IMR-90 (cell line): ENCODE measurements at regions not wholly inside any gene's neighbourhood (a gene's known extent, or its start where the extent isn't known, plus 50 kb on each side); places are given as distances from the start of the nearest gene placed in this dataset.
"Not testable (repeated sequence)": the region's sequence is repeated elsewhere in the genome, so short reads cannot be mapped to it uniquely, and the experiment has no call there.

Source experiments
- ATAC-seq: fragments of 200-7000 bp; cut with Tn5 transposase; 2 replicates; pipeline ENCODE4 v1.9.1; 2020; ENCODE audit warnings: low read depth, mild to moderate bottlenecking, moderate library complexity
- BruUV-seq: library from RNA; stranded (reverse); fragments of 400-500 nt; replicated peaks from 2 replicates; lab custom pipeline; 2021; lab: Mats Ljungman, UMichigan
- CTCF ChIA-PET: fragments of 300-600 bp; formaldehyde crosslinking; extraction: SDS; loops from one replicate; lab custom pipeline; 2021; ENCODE audit warnings: antibody characterized with exemption; lab: Yijun Ruan, JAX
- POLR2A ChIA-PET: fragments of 300-600 bp; sonication (Branson Sonifier 250); formaldehyde crosslinking; loops from one replicate; lab custom pipeline; 2022; ENCODE audit warnings: antibody characterized with exemption; ENCODE audit not compliant: unreplicated experiment; lab: Charles Lee
- DNase-seq: peaks from one replicate; pipeline ENCODE4 v3.0.0; 2013
- H2AFZ ChIP-seq: replicated peaks from 2 replicates; pipeline ENCODE3; 2013; ENCODE audit warnings: low read length, mild to moderate bottlenecking; ENCODE audit not compliant: poor library complexity
- H2AK5ac ChIP-seq: 2 replicates; pipeline ENCODE4 v1.6.1; 2013; ENCODE audit warnings: low read depth, low read length, inconsistent platforms
- H2AK9ac ChIP-seq: replicated peaks from 2 replicates; pipeline ENCODE3; 2013; ENCODE audit warnings: mild to moderate bottlenecking, low read depth, low read length, moderate library complexity; ENCODE audit not compliant: poor library complexity
- H2BK120ac ChIP-seq: 2 replicates; pipeline ENCODE4 v1.6.1; 2013; ENCODE audit warnings: low read depth, low read length, inconsistent platforms
- H2BK15ac ChIP-seq: 3 replicates; pipeline ENCODE4 v1.6.1; 2013; ENCODE audit warnings: low read depth, low read length, inconsistent platforms
- H2BK20ac ChIP-seq: 2 replicates; pipeline ENCODE4 v1.6.1; 2013; ENCODE audit warnings: low read depth, mild to moderate bottlenecking, inconsistent platforms, low read length, moderate library complexity
- H2BK5ac ChIP-seq: 2 replicates; pipeline ENCODE4 v1.6.1; 2013; ENCODE audit warnings: mild to moderate bottlenecking, low read depth, low read length, inconsistent platforms; ENCODE audit not compliant: poor library complexity, severe bottlenecking
- H3K14ac ChIP-seq: replicated peaks from 2 replicates; pipeline ENCODE4 v1.6.1; 2013; ENCODE audit warnings: low read depth, low read length, inconsistent platforms
- H3K18ac ChIP-seq: 2 replicates; pipeline ENCODE4 v1.6.1; 2013; ENCODE audit warnings: low read depth, low read length, control low read depth
- H3K23ac ChIP-seq: 2 replicates; pipeline ENCODE4 v1.6.1; 2013; ENCODE audit warnings: low read depth, low read length, inconsistent platforms
- H3K27ac ChIP-seq: 2 replicates; pipeline ENCODE4 v1.5.1; 2013; ENCODE audit warnings: mild to moderate bottlenecking, control low read depth, low read length; ENCODE audit not compliant: insufficient read depth
- H3K27me3 ChIP-seq: 2 replicates; pipeline ENCODE4 v1.6.1; 2013; ENCODE audit warnings: low read length; ENCODE audit not compliant: control insufficient read depth, insufficient read depth
- H3K36me3 ChIP-seq: 2 replicates; pipeline ENCODE4 v1.6.1; 2013; ENCODE audit warnings: low read length, mixed read lengths; ENCODE audit not compliant: control insufficient read depth, insufficient read depth
- H3K4ac ChIP-seq: 2 replicates; pipeline ENCODE4 v1.6.1; 2013; ENCODE audit warnings: low read depth, low read length, inconsistent platforms
- H3K4me1 ChIP-seq: 2 replicates; pipeline ENCODE4 v1.6.1; 2013; ENCODE audit warnings: low read length, mixed read lengths; ENCODE audit not compliant: control insufficient read depth, insufficient read depth
- H3K4me2 ChIP-seq: 2 replicates; pipeline ENCODE4 v1.6.1; 2013; ENCODE audit warnings: low read depth, mild to moderate bottlenecking, control low read depth, low read length, moderate library complexity
- H3K4me3 ChIP-seq: 2 replicates; pipeline ENCODE4 v1.5.1; 2013; ENCODE audit warnings: low read depth, mild to moderate bottlenecking, control low read depth, low read length, moderate library complexity; ENCODE audit not compliant: insufficient read depth
- H3K56ac ChIP-seq: 2 replicates; pipeline ENCODE4 v1.6.1; 2013; ENCODE audit warnings: low read length, inconsistent platforms; ENCODE audit not compliant: insufficient read depth; ENCODE audit errors: extremely low read depth
- H3K79me1 ChIP-seq, 2 experiments: 2 replicates each; pipeline ENCODE4 v1.6.1; 2013; ENCODE audit warnings: low read length in 2 of 2, inconsistent platforms in 1 of 2, low read depth in 1 of 2
- H3K9ac ChIP-seq: 2 replicates; pipeline ENCODE4 v1.6.1; 2013; ENCODE audit warnings: low read depth, low read length, control low read depth
- H3K9me1 ChIP-seq: 2 replicates; pipeline ENCODE4 v1.6.1; 2013; ENCODE audit warnings: low read length, inconsistent platforms; ENCODE audit not compliant: insufficient read depth
- H3K9me3 ChIP-seq: 2 replicates; pipeline ENCODE4 v1.6.1; 2013; ENCODE audit warnings: low read length; ENCODE audit not compliant: control insufficient read depth, insufficient read depth
- H4K20me1 ChIP-seq: 2 replicates; pipeline ENCODE4 v1.6.1; 2013; ENCODE audit warnings: low read length, inconsistent platforms; ENCODE audit not compliant: insufficient read depth
- H4K5ac ChIP-seq: 2 replicates; pipeline ENCODE4 v1.6.1; 2013; ENCODE audit warnings: mild to moderate bottlenecking, low read depth, low read length, control low read depth
- H4K8ac ChIP-seq, 2 experiments: 2 replicates each; pipeline ENCODE4 v1.6.1; 2013; ENCODE audit warnings: low read depth in 2 of 2, low read length in 2 of 2, control low read depth in 1 of 2, inconsistent platforms in 1 of 2
- H4K91ac ChIP-seq: 2 replicates; pipeline ENCODE4 v1.6.1; 2013; ENCODE audit warnings: low read depth, low read length, inconsistent platforms; ENCODE audit not compliant: insufficient read depth
- WGBS, 2 experiments: methylation state at CpG; one replicate each; pipeline versions ENCODE4 v1.1.5 to v1.1.7; 2013; ENCODE audit warnings: missing lambda C conversion rate in 2 of 2; ENCODE audit not compliant: insufficient read length in 1 of 2; ENCODE audit errors: extremely low coverage in 2 of 2; 5-methylcytosine and 5-hydroxymethylcytosine counted together
- dilution Hi-C: fragments of 300-500 bp; cut with HindIII; formaldehyde crosslinking; loops from one replicate; pipeline ENCODE4 v1.14.3; 2018; ENCODE audit warnings: low sequenced_read_pairs; ENCODE audit not compliant: unreplicated experiment
- in situ Hi-C: fragments of 300-500 bp; cut with MboI; formaldehyde crosslinking; loops from 3 replicates; pipeline ENCODE4 v1.14.3; 2019; ENCODE audit warnings: low sequenced_read_pairs, inconsistent platforms, mixed read lengths
- intact Hi-C: fragments of 100-400 bp; cut with micrococcal nuclease; formaldehyde crosslinking; loops from 2 replicates; pipeline ENCODE4 v1.10.0; 2022

DNA sequence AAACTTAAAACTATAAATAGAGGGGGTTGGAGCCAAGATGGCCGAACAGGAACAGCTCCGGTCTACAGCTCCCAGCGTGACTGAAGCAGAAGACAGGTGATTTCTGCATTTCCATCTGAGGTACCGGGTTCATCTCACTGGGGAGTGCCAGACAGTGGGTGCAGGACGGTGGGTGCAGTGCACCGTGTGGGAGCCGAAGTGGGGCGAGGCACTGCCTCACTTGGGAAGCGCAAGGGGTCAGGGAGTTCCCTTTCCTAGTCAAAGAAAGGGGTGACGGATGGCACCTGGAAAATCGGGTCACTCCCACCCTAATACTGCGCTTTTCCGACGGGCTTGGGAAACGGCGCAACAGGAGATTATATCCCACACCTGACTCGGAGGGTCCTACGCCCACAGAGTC lies 126.2 kb upstream of the TMEM168 start:
- H2BK15ac ChIP-seq, H2AK5ac ChIP-seq, H2BK120ac ChIP-seq, H3K79me1 ChIP-seq, H3K4me1 ChIP-seq, H2AFZ ChIP-seq, CTCF ChIA-PET, H3K36me3 ChIP-seq, dilution Hi-C loops, H2BK20ac ChIP-seq, H4K91ac ChIP-seq, H3K9me1 ChIP-seq, H3K9me3 ChIP-seq, ATAC-seq, in situ Hi-C loops, H4K20me1 ChIP-seq, POLR2A ChIA-PET, H3K4me2 ChIP-seq, H3K27me3 ChIP-seq, H2BK5ac ChIP-seq, H3K18ac ChIP-seq, H4K8ac ChIP-seq, intact Hi-C loops, H4K5ac ChIP-seq, DNase-seq, H3K4ac ChIP-seq, H3K4me3 ChIP-seq, H3K23ac ChIP-seq, H3K14ac ChIP-seq, H3K56ac ChIP-seq, BruUV-seq, H2AK9ac ChIP-seq, H3K27ac ChIP-seq, H3K9ac ChIP-seq: not testable (repeated sequence)
- no CpG with 5 or more reads among the region's 18 CpGs for WGBS, 2 experiments
